Kidney (tissue), 13 donors: ENCODE measurements at regions not wholly inside any gene's neighbourhood (a gene's known extent, or its start where the extent isn't known, plus 50 kb on each side); places are given as distances from the start of the nearest gene placed in this dataset.
A peak's percentile ranks its signal among the peaks of the same experiment; 100 is the strongest.
"Not testable (repeated sequence)": the region's sequence is repeated elsewhere in the genome, so short reads cannot be mapped to it uniquely, and the experiment has no call there.

Experiments used
- DNase-seq, 5 donors: peaks; one replicate each; pipeline ENCODE4 v3.0.0-alpha.2; 2013 to 2020
- FAIRE-seq: peaks from 2 replicates; lab custom pipeline; 2012; peaks lifted over from hg19 to GRCh38; lab: Jason Lieb, UNC
- H3K27ac ChIP-seq, 2 donors: one replicate each; pipeline ENCODE4 v1.7.0; 2013; ENCODE audit warnings: low read depth in 2 of 2, low read length in 2 of 2, inconsistent platforms in 1 of 2
- H3K27me3 ChIP-seq: one replicate; pipeline ENCODE4 v1.7.1; 2013; ENCODE audit warnings: low read length, inconsistent platforms; ENCODE audit not compliant: control insufficient read depth, insufficient read depth
- H3K36me3 ChIP-seq, 3 donors: one replicate each; pipeline versions ENCODE4 v1.7.0 to v1.7.1; 2013; ENCODE audit warnings: low read length in 3 of 3, control low read depth in 1 of 3, inconsistent platforms in 1 of 3; ENCODE audit not compliant: insufficient read depth in 3 of 3, control insufficient read depth in 2 of 3
- H3K4me1 ChIP-seq, 3 donors: one replicate each; pipeline versions ENCODE4 v1.7.0 to v1.7.1; 2013; ENCODE audit warnings: low read length in 3 of 3, inconsistent platforms in 1 of 3, low read depth in 1 of 3; ENCODE audit not compliant: control insufficient read depth in 2 of 3, insufficient read depth in 2 of 3
- H3K4me3 ChIP-seq, 3 donors: one replicate each; pipeline versions ENCODE4 v1.7.0 to v1.8.1; 2013; ENCODE audit warnings: low read length in 3 of 3, control low read depth in 1 of 3, inconsistent platforms in 1 of 3
- H3K9ac ChIP-seq, 3 donors: one replicate each; pipeline versions ENCODE4 v1.7.0 to v1.7.1; 2013; ENCODE audit warnings: low read length in 3 of 3, control low read depth in 1 of 3, inconsistent platforms in 1 of 3
- H3K9me3 ChIP-seq, 3 donors: one replicate each; pipeline versions ENCODE4 v1.7.0 to v1.7.1; 2013; ENCODE audit warnings: low read length in 3 of 3, control low read depth in 1 of 3, inconsistent platforms in 1 of 3; ENCODE audit not compliant: control insufficient read depth in 2 of 3, insufficient read depth in 1 of 3
- CTCF ChIP-seq: IDR thresholded peaks from 3 replicates; pipeline ENCODE4 v1.5.1; 2012; ENCODE audit warnings: mild to moderate bottlenecking, moderate library complexity, borderline replicate concordance; ENCODE audit not compliant: insufficient read depth; ENCODE audit errors: extremely low read depth
- intact Hi-C: fragments of 100-400 bp; cut with DNase I; formaldehyde crosslinking; loops from one replicate; pipeline ENCODE4 v1.11.1; 2022
- donor health status: control.
- donor health status: control.
- donor health status: control.
- donor health status: control.
- donor health status: control.
- donor health status: DM: yes; HTN: yes; CAD: no.
- donor health status: Normal renal cell carcinoma (clear cell type).

- Histone ChIP-seq H3K27me3 (no peaks in the 10 kb centered on the region), H3K9ac (no peak overlapping the region), H3K4me1 (no peaks in the 10 kb centered on the region), H3K36me3 (no peaks in the 10 kb centered on the region), H3K4me3 (no peak overlapping the region), H3K9me3 (no peaks in the 10 kb centered on the region), H3K27ac (no peak overlapping the region)
- no peak for TF ChIP-seq CTCF
- FAIRE-seq (peak; percentile 30), DNase-seq (no peak)
- intact Hi-C loops, result no loop called here
These were observed 72.1 kb downstream of the TMEM212 start for GRCh38 chr3:171915275-171915674.

- intact Hi-C loops, result no loop called here
- Histone ChIP-seq H3K9me3 (no peaks in the 10 kb centered on the region), H3K9ac (no peak overlapping the region), H3K36me3 (no peaks in the 10 kb centered on the region), H3K4me1 (no peaks in the 10 kb centered on the region), H3K27me3 (no peaks in the 10 kb centered on the region), H3K4me3 (no peak overlapping the region), H3K27ac (no peak overlapping the region)
- no peak for TF ChIP-seq CTCF
- no peak for FAIRE-seq
- no peak for DNase-seq
These were observed 73.7 kb downstream of the TMEM212 start for GRCh38 chr3:171916888-171917287.

- H3K27ac ChIP-seq, H3K4me3 ChIP-seq, H3K36me3 ChIP-seq, H3K9ac ChIP-seq, DNase-seq, H3K9me3 ChIP-seq, H3K27me3 ChIP-seq, intact Hi-C loops, FAIRE-seq, H3K4me1 ChIP-seq: not testable (repeated sequence)
These were observed 79.5 kb downstream of the TMEM212 start for GRCh38 chr3:171922629-171923028.

GRCh38 chr3:171923668-171924067 lies 80.5 kb downstream of the TMEM212 start:
- H3K4me3 ChIP-seq, H3K27ac ChIP-seq, H3K4me1 ChIP-seq, FAIRE-seq, intact Hi-C loops, H3K27me3 ChIP-seq, DNase-seq, H3K36me3 ChIP-seq, H3K9me3 ChIP-seq, H3K9ac ChIP-seq: not testable (repeated sequence)

GRCh38 chr3:171924864-171925263 lies 81.7 kb downstream of the TMEM212 start:
- H3K36me3 ChIP-seq, H3K9ac ChIP-seq, FAIRE-seq, DNase-seq, intact Hi-C loops, H3K27me3 ChIP-seq, H3K4me1 ChIP-seq, H3K4me3 ChIP-seq, H3K9me3 ChIP-seq, H3K27ac ChIP-seq: not testable (repeated sequence)
